GM12873 (cell line): ENCODE measurements at regions not wholly inside any gene's neighbourhood (a gene's known extent, or its start where the extent isn't known, plus 50 kb on each side); places are given as distances from the start of the nearest gene placed in this dataset.

Experiments used
- CTCF ChIP-seq: IDR thresholded peaks from 2 replicates; pipeline ENCODE4 v1.5.1; 2012; ENCODE audit warnings: low read depth, mild to moderate bottlenecking, moderate library complexity, low read length, control low read depth; ENCODE audit not compliant: insufficient read depth; ENCODE audit errors: missing control alignments

- TF ChIP-seq CTCF = no peak
Measured at GRCh38 chr7:24361001-24361400, 77.0 kb downstream of the NPY start.

GRCh38 chr7:24365606-24366005 lies 81.6 kb downstream of the NPY start:
- TF ChIP-seq CTCF = no peak

GRCh38 chr7:24366876-24367275 lies 82.9 kb downstream of the NPY start:
- TF ChIP-seq CTCF = no peak

GRCh38 chr7:24368161-24368560 lies 84.2 kb downstream of the NPY start:
- TF ChIP-seq CTCF = no peak

GRCh38 chr7:24370541-24370940 lies 86.6 kb downstream of the NPY start:
- no peak for TF ChIP-seq CTCF

- TF ChIP-seq CTCF = no peak
Measured at GRCh38 chr7:24372961-24373955, 89.3 kb downstream of the NPY start.

- no peak for TF ChIP-seq CTCF
Measured at GRCh38 chr7:24378871-24379616, 95.1 kb downstream of the NPY start.
